NB4 (cell line): ENCODE measurements at regions not wholly inside any gene's neighbourhood (a gene's known extent, or its start where the extent isn't known, plus 50 kb on each side); places are given as distances from the start of the nearest gene placed in this dataset.

Source experiments
- DNase-seq: peaks from one replicate; pipeline ENCODE4 v3.0.0; 2010; ENCODE audit warnings: low read depth
- H3K4me3 ChIP-seq: one replicate; pipeline ENCODE4 v1.5.1; 2011; ENCODE audit warnings: mild to moderate bottlenecking, low read depth, low read length, moderate library complexity
- CTCF ChIP-seq: IDR thresholded peaks from one replicate; pipeline ENCODE4 v1.5.1; 2012; ENCODE audit warnings: low read depth, low read length
- MYC ChIP-seq: IDR thresholded peaks from 2 replicates; pipeline ENCODE4 v1.6.1; 2011; ENCODE audit warnings: low read depth, low read length
- POLR2A ChIP-seq: IDR thresholded peaks from 2 replicates; pipeline ENCODE4 v1.6.1; 2011; ENCODE audit warnings: mild to moderate bottlenecking; ENCODE audit not compliant: insufficient read length; ENCODE audit errors: extremely low read depth
- TF ChIP-seq, protein P1 (sequence below): IDR thresholded peaks from 2 replicates; pipeline ENCODE4 v1.6.1; 2011; ENCODE audit warnings: low read depth, low read length

GRCh38 chr4:31081366-31081765 is 361.2 kb downstream of the PCDH7 start:
- no peak for DNase-seq
- TF ChIP-seq, protein P1, sequence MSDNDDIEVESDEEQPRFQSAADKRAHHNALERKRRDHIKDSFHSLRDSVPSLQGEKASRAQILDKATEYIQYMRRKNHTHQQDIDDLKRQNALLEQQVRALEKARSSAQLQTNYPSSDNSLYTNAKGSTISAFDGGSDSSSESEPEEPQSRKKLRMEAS, result no peak
- TF ChIP-seq CTCF (no peak), POLR2A (no peak), MYC (no peak)
- H3K4me3 ChIP-seq, result no peak overlapping the region

DNA sequence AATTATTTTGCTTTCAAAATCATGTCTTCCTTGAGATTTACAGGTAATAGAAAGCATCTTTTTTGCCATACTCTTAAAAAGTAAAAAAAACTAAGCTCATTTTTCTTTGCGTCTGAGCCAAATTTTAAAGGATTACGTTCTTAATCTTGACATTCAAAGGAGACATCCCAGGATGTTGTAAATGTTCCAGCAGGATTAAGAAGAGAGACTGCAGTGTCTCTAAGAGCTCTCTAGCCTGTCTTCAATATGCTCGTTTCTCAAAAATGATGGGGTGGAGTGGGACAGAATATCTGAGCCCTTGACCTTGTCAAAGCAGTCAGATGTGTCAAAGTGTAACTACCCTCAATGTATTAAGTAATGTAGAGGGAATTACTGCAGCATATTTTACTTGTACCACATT is 363.3 kb downstream of the PCDH7 start:
- TF ChIP-seq MYC, result no peak

GRCh38 chr4:31084806-31085416 is 364.7 kb downstream of the PCDH7 start:
- H3K4me3 ChIP-seq, result no peak overlapping the region
- TF ChIP-seq MYC, result no peak
- TF ChIP-seq CTCF, result no peak
- TF ChIP-seq POLR2A, result no peak
- TF ChIP-seq, protein P1, result no peak
- DNase-seq, result no peak

More for the DNA sequence above, 363.3 kb downstream of the PCDH7 start:
- H3K4me3 ChIP-seq, result no peak overlapping the region
- DNase-seq, result no peak

- DNase-seq, result no peak
- no peak overlapping the region for H3K4me3 ChIP-seq
- TF ChIP-seq, protein P1, result no peak
- TF ChIP-seq MYC, result no peak
- TF ChIP-seq CTCF, result no peak
Observed at GRCh38 chr4:31085689-31086088, 365.5 kb downstream of the PCDH7 start.

DNA sequence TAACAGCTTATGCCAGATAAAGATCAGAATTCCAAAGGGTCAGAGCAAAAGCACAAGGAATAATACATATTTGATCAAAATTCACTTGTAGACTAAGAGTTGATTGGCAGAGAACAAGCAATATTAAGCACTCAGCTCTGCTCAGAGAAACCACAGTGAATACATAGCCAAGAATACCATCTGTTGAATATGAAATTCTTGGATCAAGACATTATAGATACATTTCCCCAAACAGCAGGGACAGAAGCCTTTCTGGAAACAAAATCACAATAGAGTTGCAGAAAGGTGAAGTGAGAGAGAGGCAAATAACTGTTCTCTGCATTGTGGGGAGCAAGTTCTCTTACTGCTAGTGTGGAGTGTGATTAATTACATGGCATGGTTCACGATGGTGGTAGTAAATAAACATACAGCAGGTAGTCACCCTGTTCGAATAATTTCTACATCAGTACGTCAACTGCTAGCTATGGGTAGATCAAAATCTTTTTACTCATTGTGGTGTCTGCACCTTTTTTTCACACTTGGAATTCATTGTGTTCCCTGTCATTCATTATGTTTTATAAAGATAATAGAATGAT is 366.7 kb downstream of the PCDH7 start:
- no peak overlapping the region for H3K4me3 ChIP-seq
- TF ChIP-seq POLR2A, result no peak
- TF ChIP-seq CTCF, result no peak
- no peak for TF ChIP-seq MYC
- TF ChIP-seq, protein P1, result no peak
- no peak for DNase-seq

DNA sequence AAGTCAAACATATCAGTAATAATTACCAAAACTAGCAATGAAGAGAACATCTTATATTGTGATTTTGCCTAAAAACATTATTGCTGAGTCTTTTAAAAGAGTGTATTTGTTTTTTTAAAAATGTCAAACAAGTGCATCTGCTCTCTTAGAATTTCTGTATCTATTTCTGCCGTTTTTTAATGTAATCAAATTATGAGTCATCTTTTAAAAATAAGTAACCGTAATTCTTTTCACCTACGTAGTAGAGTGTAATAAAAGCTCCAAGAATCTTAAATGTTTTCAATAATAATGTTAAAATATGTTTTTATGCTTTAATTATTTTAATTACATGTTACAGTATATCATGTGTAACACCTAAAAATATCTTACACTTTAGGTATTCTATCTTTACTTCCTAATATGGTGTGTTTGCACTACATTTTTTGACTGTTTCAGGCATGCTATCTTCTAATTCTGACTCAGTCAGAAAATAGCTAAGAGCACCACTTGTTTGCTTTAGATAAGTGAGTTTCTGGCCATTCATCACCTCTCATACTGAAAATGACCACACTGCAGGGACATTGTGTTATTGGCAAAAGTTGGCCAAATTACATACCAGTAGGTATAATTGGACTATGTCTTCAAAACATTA is 368.5 kb downstream of the PCDH7 start:
- DNase-seq, result no peak
- no peak overlapping the region for H3K4me3 ChIP-seq
- TF ChIP-seq POLR2A (no peak), MYC (no peak), CTCF (no peak)
- TF ChIP-seq, protein P1, result no peak
